Chondrocyte (in vitro differentiated cells): ENCODE measurements at regions not wholly inside any gene's neighbourhood (a gene's known extent, or its start where the extent isn't known, plus 50 kb on each side); places are given as distances from the start of the nearest gene placed in this dataset.

ENCODE experiments used
- DNase-seq: peaks from one replicate; pipeline ENCODE4 v3.0.0; 2021; ENCODE audit warnings: mixed read lengths, low spot score
- H3K27ac Mint-ChIP-seq: one replicate; pipeline ENCODE4 v1.8.0; 2021; ENCODE audit warnings: mild to moderate bottlenecking, moderate library complexity, mixed read lengths; ENCODE audit not compliant: unreplicated experiment
- H3K27me3 Mint-ChIP-seq: 2 replicates; pipeline ENCODE4 v1.8.0; 2021; ENCODE audit warnings: low read depth, mixed read lengths
- H3K36me3 Mint-ChIP-seq: 2 replicates; pipeline ENCODE4 v1.8.0; 2021; ENCODE audit warnings: low read depth, mixed read lengths
- H3K4me1 Mint-ChIP-seq: 2 replicates; pipeline ENCODE4 v1.8.0; 2021; ENCODE audit warnings: low read depth, mild to moderate bottlenecking, mixed read lengths
- H3K4me3 Mint-ChIP-seq: one replicate; pipeline ENCODE4 v1.8.0; 2021; ENCODE audit warnings: mild to moderate bottlenecking, moderate library complexity, mixed read lengths; ENCODE audit not compliant: unreplicated experiment
- H3K9me3 Mint-ChIP-seq: 2 replicates; pipeline ENCODE4 v1.8.0; 2021; ENCODE audit warnings: low read depth, mixed read lengths
- TF ChIP-seq, protein P1 (sequence below): fragments of 200-600 bp; sonication (generic); IDR thresholded peaks from 2 replicates; pipeline ENCODE4 v1.5.0; 2021; ENCODE audit warnings: antibody characterized with exemption, mild to moderate bottlenecking, moderate library complexity

DNA sequence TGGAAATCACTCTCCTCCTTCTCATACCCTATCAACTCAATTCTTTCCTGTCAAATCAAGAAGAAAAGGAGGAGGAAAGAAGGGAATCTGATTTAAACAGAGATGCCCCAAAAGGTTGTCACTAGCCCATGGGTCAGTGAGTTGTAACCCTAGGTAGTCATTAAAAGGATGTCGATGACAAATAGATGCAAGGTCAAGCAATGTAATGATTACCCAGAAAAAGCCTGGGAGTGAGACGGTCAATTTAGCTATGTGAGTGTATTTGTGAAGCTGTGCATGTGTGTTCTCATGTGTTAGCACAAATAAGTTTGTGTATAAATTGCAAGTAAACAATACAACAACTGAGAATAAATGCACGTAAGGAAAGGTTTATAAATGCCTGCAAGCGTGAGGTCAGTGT is 190.5 kb upstream of the PMFBP1 start:
- Mint-ChIP-seq H3K4me3 (no peak overlapping the region), H3K27me3 (no peaks in the 10 kb centered on the region), H3K36me3 (peaks cover 4% of the 10 kb centered on the region), H3K9me3 (peaks cover 16% of the 10 kb centered on the region), H3K27ac (no peak overlapping the region), H3K4me1 (no peaks in the 10 kb centered on the region)
- no peak for DNase-seq
- TF ChIP-seq, protein P1, sequence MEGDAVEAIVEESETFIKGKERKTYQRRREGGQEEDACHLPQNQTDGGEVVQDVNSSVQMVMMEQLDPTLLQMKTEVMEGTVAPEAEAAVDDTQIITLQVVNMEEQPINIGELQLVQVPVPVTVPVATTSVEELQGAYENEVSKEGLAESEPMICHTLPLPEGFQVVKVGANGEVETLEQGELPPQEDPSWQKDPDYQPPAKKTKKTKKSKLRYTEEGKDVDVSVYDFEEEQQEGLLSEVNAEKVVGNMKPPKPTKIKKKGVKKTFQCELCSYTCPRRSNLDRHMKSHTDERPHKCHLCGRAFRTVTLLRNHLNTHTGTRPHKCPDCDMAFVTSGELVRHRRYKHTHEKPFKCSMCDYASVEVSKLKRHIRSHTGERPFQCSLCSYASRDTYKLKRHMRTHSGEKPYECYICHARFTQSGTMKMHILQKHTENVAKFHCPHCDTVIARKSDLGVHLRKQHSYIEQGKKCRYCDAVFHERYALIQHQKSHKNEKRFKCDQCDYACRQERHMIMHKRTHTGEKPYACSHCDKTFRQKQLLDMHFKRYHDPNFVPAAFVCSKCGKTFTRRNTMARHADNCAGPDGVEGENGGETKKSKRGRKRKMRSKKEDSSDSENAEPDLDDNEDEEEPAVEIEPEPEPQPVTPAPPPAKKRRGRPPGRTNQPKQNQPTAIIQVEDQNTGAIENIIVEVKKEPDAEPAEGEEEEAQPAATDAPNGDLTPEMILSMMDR: no peak

DNA sequence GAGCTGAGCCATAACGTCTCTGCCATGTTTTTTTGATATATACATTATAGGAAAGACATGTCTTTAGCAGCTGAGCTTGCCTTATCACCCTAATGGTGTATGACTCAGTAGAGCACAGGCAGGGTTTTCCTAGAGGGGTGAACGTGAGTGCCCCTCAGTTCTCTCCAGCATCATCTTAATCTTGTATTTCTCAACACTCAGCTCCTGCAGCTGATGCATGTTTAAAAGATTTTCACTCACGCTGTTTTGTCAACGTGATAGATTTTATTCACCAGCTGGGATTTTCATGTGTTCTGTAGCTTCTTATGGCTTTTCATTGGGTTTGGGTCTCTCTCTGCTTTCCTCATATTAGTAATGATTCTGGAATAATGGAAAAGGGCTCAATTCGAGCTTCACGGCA is 186.0 kb upstream of the PMFBP1 start:
- H3K36me3 Mint-ChIP-seq: no peaks in the 10 kb centered on the region
- TF ChIP-seq, protein P1: no peak
- peaks cover 19% of the 10 kb centered on the region for H3K4me1 Mint-ChIP-seq
- H3K27me3 Mint-ChIP-seq: no peaks in the 10 kb centered on the region
- no peak overlapping the region for H3K27ac Mint-ChIP-seq
- no peak for DNase-seq
- no peak overlapping the region for H3K4me3 Mint-ChIP-seq
- H3K9me3 Mint-ChIP-seq: no peaks in the 10 kb centered on the region

DNA sequence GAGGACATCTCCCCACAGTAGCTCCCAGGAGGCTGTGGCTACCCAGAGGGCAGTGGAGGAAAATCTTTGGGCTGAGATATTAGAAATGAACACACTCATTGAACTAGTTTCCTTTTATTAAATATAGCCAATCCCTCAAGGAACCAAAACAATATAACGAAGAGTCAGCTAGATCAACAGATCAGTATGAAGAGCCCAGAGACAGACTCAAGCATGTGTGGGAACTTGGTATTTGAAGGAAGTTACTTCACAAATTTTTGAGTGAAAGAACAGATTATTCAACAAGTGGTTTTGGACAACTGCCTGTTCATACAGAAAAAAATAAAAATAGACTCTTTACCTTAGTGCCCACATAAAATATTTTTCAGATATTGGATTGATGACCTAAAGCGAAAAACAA is 183.6 kb upstream of the PMFBP1 start:
- H3K4me3 Mint-ChIP-seq: no peak overlapping the region
- no peak for DNase-seq
- H3K9me3 Mint-ChIP-seq: no peaks in the 10 kb centered on the region
- no peaks in the 10 kb centered on the region for H3K36me3 Mint-ChIP-seq
- no peaks in the 10 kb centered on the region for H3K27me3 Mint-ChIP-seq
- TF ChIP-seq, protein P1: no peak
- peaks cover 19% of the 10 kb centered on the region for H3K4me1 Mint-ChIP-seq
- H3K27ac Mint-ChIP-seq: peak overlapping the region; percentile 67

DNA sequence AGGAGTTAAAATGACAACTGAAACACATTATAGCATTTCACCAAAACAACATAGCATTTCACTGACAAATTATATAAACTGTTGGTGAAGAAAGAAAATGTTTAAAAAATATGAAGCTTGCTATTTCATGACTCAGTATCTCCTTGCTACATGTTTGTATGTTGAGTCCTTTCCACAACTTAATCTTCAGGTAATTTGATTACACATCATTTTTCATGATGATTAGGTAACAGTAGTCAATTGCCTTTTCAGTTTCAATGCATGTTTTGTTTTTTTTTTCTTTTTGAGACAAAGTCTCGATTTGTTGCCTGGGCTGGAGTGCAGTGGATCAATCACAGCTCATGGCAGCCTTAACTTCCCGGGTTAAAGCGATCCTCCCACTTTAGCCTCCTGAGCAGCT is 177.8 kb upstream of the PMFBP1 start:
- Mint-ChIP-seq H3K36me3 (no peaks in the 10 kb centered on the region), H3K27me3 (no peaks in the 10 kb centered on the region), H3K4me1 (peaks cover 3% of the 10 kb centered on the region), H3K4me3 (no peak overlapping the region), H3K9me3 (no peaks in the 10 kb centered on the region), H3K27ac (no peak overlapping the region)
- TF ChIP-seq, protein P1: no peak
- no peak for DNase-seq

DNA sequence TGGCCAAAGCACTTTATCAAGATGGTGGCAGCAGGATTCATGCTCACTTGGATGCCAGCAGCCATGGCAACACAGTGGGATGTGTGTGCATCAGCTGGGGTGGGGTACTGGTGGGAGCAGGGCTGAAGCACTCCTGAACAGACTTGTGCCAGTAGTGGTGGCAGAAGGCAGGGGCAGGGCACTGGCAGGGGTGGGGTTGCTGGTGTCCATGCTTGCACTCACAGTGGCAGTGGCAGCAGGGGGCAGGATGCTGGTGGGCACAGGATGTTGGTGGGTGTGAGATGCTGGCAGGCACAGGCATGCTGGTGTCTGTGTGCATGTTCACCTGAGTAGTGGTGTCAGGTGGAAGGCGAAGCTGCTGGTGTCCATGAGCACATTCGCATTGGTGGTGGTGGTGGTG is 161.0 kb upstream of the PMFBP1 start:
- Mint-ChIP-seq H3K4me1 (no peaks in the 10 kb centered on the region), H3K27me3 (no peaks in the 10 kb centered on the region), H3K27ac (no peak overlapping the region), H3K9me3 (peaks cover 51% of the 10 kb centered on the region), H3K36me3 (peaks cover 11% of the 10 kb centered on the region), H3K4me3 (no peak overlapping the region)
- TF ChIP-seq, protein P1: no peak
- no peak for DNase-seq
